ENCODE measurements at regions not wholly inside any gene's neighbourhood (a gene's known extent, or its start where the extent isn't known, plus 50 kb on each side); places are given as distances from the start of the nearest gene placed in this dataset.

DNA sequence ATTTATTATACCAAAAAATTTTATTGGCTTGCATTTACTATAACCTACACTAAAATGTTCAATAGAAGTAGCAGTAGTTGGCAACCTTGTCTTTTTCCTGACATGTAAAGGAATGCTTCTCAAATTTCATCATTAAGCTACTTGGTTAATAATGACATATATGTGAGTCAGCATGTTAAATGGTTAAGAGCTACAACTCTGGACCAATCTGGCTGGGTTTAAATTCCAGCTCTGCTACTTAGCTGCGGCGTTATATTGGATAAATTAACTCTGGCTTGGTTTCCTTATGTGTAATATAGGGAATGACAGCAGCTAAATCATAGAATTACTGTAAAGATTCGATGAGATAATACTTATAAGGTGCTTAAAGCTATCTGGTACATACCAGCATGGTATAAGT is 53.7 kb upstream of the OTOGL start:
- no peak for TF ChIP-seq POLR2A (IDR thresholded peaks at IDR 0.05; ENCODE audit: low read depth, low read length)
- TF ChIP-seq POLR2AphosphoS5 (IDR thresholded peaks at IDR 0.05; ENCODE audit: low read depth, low read length), result no peak
- no peak for TF ChIP-seq TAF1 (IDR thresholded peaks at IDR 0.05; ENCODE audit: borderline replicate concordance, low read depth, low read length)
